ENCODE measurements at regions not wholly inside any gene's neighbourhood (a gene's known extent, or its start where the extent isn't known, plus 50 kb on each side); places are given as distances from the start of the nearest gene placed in this dataset.
A peak's percentile ranks its signal among the peaks of the same experiment; 100 is the strongest.

- intact Hi-C loops (cut with micrococcal nuclease): no loop called here
- no peak for ATAC-seq
- no peak for DNase-seq
These were observed 254.0 kb upstream of the POU3F3 start for GRCh38 chr2:104599787-104600510.

DNA sequence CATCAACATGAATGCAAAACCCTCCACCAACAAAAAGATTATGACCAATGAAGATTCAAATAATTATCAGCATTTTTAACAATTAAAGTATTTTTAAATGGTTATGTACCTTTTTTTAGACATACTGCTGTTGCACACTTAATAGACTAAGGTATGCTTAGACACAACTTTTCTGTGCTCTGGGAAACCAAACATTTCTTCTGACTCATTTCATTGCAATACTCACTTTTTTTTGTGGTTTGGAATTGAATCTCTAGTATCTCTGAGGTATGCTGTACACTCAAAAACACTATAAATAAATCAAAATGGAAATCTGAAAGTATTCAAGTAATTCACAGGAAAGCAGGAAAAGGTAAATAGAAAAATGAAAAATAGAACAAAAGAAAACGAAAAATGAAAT, 247.9 kb upstream of the POU3F3 start:
- intact Hi-C loops (cut with micrococcal nuclease): no loop called here
- DNase-seq (no peak), ATAC-seq (no peak)

DNA sequence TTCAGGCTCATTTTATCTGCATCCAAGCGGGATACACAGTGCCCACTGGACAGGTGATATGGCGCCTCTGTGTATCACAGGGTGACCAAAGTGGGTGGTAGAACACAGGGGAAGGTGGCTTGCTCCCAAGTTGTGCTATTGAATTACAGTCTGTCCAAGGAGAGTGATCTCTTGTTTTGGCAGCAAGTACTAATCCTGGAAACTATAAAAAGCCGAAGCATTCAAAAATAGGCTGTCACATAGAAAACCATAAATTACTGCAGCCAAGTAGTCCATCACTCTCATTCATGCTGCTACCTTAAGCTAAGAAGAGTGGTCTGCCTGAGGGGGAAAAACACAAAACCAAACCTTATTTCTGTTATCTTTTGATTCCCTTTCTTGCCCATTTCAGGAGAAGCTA, 237.1 kb upstream of the POU3F3 start:
- DNase-seq (no peak), ATAC-seq (no peak)
- intact Hi-C loops (cut with micrococcal nuclease): no loop called here

DNA sequence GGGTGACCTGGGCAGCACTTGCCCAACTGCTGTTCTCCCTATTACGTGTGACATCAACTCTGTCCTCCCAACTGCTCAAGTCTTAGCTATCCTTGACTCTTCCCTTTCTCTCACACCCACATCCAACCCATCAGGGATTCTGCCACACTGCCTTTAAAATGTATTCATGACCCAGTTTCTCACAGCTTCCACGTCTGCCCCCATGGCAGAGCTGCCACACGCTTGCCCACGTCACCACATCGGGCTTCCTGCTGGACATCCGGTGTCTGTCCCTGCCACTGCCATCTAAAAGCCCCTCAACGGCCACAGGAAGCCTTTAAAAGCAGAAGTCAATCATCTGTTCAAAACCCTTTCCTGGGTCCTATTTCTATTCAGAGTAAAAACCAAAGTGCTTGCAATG, 233.1 kb upstream of the POU3F3 start:
- ATAC-seq: no peak
- intact Hi-C loops (cut with micrococcal nuclease): no loop called here
- no peak for DNase-seq

- intact Hi-C loops (cut with micrococcal nuclease): no loop called here
- ATAC-seq: no peak
- no peak for DNase-seq
These were observed 218.3 kb upstream of the POU3F3 start for GRCh38 chr2:104635608-104636007.

- intact Hi-C loops (cut with micrococcal nuclease): no loop called here
- no peak for DNase-seq
- no peak for ATAC-seq
These were observed 215.6 kb upstream of the POU3F3 start for GRCh38 chr2:104638190-104638858.

DNA sequence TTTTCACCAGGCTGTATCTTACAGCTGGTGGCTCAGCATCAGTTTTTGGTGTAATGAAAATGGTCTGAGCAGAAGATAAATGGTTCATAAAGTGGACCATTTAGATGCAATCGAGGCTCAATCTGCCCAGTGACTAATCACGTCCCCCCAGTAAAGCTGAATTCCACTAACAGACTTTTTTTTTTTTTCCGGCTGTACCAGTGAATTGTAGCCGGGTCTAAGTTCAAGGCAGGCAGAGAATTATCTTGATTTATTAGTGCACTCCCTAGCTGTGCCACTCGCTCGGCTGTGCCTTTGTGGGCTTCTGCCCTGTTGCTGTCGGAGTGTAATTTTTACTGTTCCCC, 215.1 kb upstream of the POU3F3 start:
- intact Hi-C loops (cut with micrococcal nuclease): no loop called here
- DNase-seq: no peak
- ATAC-seq: no peak

DNA sequence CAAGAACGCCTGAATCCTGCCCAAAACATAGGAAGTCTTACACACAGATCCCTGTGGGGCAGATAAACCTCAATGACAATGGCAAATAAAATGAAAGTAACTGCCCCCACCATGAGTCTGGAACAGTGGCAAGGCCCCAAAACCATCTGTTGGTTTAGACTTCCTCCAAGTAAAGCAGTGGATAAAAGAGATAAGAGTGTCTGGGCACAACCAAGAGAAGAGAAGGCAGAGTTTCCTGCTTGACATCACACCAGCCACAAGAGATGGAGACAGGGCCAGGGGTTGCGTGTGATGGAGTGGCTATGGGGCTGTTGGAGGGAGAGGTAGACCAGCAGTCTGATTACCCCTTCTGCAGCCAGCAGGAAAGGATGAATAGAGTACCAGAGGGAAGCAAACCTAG, 212.1 kb upstream of the POU3F3 start:
- intact Hi-C loops (cut with micrococcal nuclease): no loop called here
- DNase-seq: no peak
- no peak for ATAC-seq

DNA sequence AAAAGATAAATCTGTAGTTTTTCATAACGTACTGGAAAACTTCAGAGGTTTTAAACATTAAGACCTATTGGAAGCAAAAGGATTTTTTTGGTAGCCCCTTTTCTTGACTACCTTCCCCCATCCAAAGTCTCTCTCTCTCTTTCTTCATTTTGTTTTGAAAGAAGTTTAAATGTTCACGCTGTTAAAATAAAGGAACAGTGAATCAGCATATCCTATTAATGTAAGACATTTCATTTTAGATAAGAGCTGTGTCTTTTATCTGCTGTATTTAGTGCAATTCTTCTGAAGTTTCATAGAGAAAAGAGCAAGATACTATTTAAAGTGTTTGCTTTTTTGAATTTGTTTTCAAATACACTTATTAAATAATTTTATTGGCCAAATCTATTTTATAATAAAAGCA, 205.5 kb upstream of the POU3F3 start:
- intact Hi-C loops (cut with micrococcal nuclease): no loop called here
- DNase-seq (no peak), ATAC-seq (no peak)

DNA sequence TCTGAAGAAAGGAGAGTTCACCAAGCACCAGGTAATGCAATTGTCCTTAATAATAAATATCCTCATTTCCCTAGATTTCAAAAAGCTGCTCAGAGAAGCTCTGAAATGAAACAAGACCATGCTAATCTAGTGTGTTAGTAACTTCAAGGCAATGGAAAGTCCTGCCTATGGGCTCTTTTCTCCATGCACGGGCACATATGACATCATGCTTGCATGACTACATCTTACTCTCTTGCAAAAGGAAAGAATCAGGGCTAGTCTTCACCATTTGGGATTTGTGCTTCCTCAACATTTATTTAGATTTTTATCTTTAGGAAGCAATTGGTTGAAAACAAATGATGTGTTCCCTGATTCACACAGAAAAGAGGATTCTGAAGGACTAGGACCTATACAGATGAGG, 204.0 kb upstream of the POU3F3 start:
- DNase-seq (no peak), ATAC-seq (no peak)
- intact Hi-C loops (cut with micrococcal nuclease): no loop called here

DNA sequence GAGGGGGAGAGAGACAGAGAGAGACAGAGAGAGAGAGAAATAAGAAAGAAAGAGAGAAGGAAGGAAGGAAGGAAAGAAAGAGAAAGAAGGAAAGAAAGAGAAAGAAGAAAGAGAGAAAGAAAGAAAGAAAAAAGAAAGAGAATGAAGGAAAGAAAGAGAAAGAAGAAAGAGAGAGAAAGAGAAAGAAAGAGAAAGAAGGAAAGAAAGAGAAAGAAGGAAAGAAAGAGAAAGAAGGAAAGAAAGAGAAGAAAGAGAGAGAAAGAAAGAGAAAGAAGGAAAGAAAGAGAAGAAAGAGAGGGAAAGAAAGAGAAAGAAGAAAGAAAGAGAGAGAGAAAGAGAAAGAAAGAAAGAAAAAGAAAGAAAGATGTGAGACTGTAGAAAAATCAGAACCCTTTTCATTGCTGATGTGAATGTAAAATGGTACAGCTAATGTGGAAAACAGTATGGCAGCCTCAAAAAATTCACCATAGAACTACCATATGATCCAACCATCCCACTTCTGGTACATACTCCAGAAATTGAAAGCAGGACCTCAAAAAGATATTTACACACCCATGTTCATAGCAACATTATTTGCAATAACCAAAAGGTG, 203.4 kb upstream of the POU3F3 start:
- ATAC-seq: no peak
- intact Hi-C loops (cut with micrococcal nuclease): no loop called here
- DNase-seq: no peak

DNA sequence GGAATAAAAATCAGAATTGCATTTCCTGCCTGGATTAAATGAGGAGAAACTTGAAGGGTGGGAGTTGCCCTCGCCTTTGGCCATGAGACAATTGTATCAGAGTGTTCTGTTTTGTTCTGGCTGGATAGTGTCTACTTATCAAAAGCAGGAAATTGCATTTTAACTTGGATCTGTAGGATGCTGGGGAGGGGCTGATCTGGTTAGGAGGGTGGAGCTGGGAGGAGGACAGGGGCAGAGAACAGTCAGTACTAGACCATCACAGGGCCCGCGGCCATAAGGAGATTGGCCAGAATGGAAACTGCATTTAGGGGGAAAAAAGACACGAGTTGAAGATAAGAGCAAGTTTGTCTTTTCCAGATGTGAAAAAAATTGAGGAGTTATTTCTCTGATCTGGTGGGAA, 199.1 kb upstream of the POU3F3 start:
- intact Hi-C loops (cut with micrococcal nuclease): no loop called here
- DNase-seq (peak; percentile 51), ATAC-seq (peak; percentile 89)

- ATAC-seq (no peak), DNase-seq (no peak)
- intact Hi-C loops (cut with micrococcal nuclease): no loop called here
These were observed 197.2 kb upstream of the POU3F3 start for GRCh38 chr2:104656571-104657163.

DNA sequence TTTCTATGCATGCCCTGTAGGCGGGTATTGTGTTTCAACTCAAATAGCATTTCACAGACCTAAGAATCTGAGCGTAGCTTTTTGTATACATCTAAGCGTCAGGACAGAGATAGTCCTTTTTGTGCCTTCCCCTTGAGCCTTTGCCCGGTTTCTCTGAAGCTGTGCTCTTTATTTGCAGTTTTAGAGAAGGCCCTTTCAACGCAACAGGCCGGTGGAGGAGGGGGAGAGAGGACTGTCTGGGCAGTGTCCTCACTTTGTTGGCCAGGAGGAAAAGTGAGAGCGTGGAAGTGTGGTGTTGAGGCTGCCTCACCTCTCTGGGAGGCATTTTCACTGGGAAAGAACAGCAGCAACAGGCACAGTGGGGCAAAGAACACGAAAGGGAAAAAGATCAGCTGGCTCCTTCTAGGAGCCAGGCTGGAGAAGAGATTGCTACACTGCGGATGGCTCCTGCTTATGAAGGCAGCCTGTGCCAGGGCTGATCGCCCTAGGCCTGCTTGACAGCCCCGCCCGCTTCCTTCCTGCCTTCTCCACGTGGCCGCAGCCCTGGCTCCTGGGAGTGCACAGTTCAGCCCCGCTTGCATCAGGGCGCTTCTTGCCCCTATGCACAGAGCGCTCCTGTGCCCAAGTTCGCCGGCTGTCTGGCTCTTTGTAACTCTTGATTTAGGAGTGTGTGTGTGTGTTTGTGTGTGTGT, 195.6 kb upstream of the POU3F3 start:
- intact Hi-C loops (cut with micrococcal nuclease): no loop called here
- DNase-seq (peak; percentile 66), ATAC-seq (peak; percentile 76)

- peak; percentile 48 for ATAC-seq
- intact Hi-C loops (cut with micrococcal nuclease): no loop called here
- DNase-seq: peak; percentile 37
These were observed 194.9 kb upstream of the POU3F3 start for GRCh38 chr2:104658904-104659591.

DNA sequence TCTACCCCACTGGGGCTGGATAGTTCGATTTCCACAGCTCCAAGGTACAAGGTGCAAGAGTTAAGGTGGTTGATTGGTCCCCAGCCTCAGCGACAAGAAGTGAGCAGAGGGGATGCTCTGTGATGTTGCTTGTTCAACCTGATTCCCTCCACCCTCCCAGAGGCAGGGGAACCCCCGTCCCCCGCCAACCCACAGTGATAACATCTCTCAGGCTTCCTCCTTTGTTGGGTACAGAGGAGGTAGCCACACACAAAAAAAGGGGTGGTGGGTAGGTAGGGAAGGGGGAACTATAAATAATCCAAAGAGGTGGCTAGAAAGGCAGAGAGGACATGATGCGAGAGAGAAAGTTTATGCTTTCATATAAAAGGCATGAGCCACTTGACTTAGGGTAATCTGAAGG, 192.9 kb upstream of the POU3F3 start:
- DNase-seq (no peak), ATAC-seq (no peak)
- intact Hi-C loops (cut with micrococcal nuclease): no loop called here

GRCh38 chr2:104664672-104665071, 189.2 kb upstream of the POU3F3 start:
- intact Hi-C loops (cut with micrococcal nuclease): no loop called here
- DNase-seq: no peak
- no peak for ATAC-seq

DNA sequence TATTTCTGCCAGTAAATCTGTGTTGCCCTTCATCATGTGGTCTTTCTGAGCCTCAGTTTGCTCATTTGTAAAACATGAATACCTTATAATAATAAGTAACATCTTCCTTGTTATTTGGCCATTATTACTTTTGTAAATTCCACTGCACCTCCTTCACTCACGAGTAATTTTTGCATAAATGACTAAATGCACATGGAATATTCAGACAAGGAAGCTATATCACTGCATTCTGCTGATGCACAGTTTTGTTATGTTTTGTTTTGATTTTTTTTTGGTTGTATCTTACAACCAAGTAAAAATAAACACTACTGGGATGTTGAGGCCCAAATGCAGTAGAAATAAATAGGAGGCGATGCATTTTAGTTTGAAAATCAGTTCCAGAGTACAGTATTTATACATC, 185.3 kb upstream of the POU3F3 start:
- DNase-seq (no peak), ATAC-seq (no peak)
- intact Hi-C loops (cut with micrococcal nuclease): no loop called here

GRCh38 chr2:104673225-104673624, 180.7 kb upstream of the POU3F3 start:
- DNase-seq (no peak), ATAC-seq (no peak)
- intact Hi-C loops (cut with micrococcal nuclease): no loop called here

DNA sequence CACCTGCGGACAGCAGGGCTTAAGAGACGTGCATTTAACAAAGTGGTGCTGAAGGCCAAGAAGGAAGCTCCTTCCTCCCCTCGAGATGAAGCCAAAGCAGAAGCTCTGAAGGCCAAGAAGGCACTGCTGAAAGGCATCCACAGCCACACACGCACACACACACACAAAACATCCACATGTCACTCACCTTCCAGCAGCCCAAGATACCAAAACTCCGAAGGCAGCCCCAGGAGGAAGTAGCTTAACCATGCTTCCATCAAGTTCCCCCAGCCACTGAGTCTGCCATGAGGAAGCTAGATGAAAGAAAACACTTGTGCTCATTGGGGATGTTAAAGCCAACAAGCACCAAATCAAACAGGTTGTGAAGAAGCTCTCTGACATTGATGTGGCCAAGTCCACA, 175.7 kb upstream of the POU3F3 start:
- ATAC-seq: no peak
- no peak for DNase-seq
- intact Hi-C loops (cut with micrococcal nuclease): no loop called here

All from left ventricle myocardium superior (tissue), 1 donor.